HepG2 (cell line): ENCODE measurements at regions not wholly inside any gene's neighbourhood (a gene's known extent, or its start where the extent isn't known, plus 50 kb on each side); places are given as distances from the start of the nearest gene placed in this dataset.

Experiments
- ADNP ChIP-seq: sonication (generic); formaldehyde crosslinking; IDR thresholded peaks from 2 replicates; pipeline ENCODE4 v1.4.0; 2020; ENCODE audit warnings: missing genetic modification reagents
- AGO2 ChIP-seq: fragments of 200-400 bp; formaldehyde crosslinking; optimal IDR thresholded peaks from 2 replicates; pipeline ENCODE3; 2017; ENCODE audit warnings: mild to moderate bottlenecking, low read depth, low read length, moderate library complexity
- CEBPB ChIP-seq: IDR thresholded peaks from 2 replicates; pipeline ENCODE4 v1.6.1; 2011; ENCODE audit warnings: low read depth, low read length, improper control_type of control experiment, borderline replicate concordance
- NFRKB ChIP-seq: fragments of 450-650 bp; IDR thresholded peaks from 2 replicates; pipeline ENCODE4 v1.6.1; 2017
- PHF20 ChIP-seq: sonication (generic); formaldehyde crosslinking; IDR thresholded peaks from 2 replicates; pipeline ENCODE4 v1.5.0; 2020; ENCODE audit warnings: mild to moderate bottlenecking, missing genetic modification reagents
- PHF8 ChIP-seq: sonication (generic); formaldehyde crosslinking; IDR thresholded peaks from 2 replicates; pipeline ENCODE4 v1.5.0; 2020; ENCODE audit warnings: missing genetic modification reagents
- SAFB2 ChIP-seq: sonication (generic); formaldehyde crosslinking; IDR thresholded peaks from 2 replicates; pipeline ENCODE4 v1.5.1; 2020; ENCODE audit warnings: missing genetic modification reagents, low read depth, mild to moderate bottlenecking, borderline replicate concordance
- SOX6 ChIP-seq, 2 experiments: fragments of 450-650 bp in 1 of 2; sonication (generic) in 1 of 2; formaldehyde crosslinking in 1 of 2; IDR thresholded peaks; 2 replicates each; pipeline versions ENCODE4 v1.4.0 to v1.6.1; 2017 to 2020; ENCODE audit warnings: antibody characterized with exemption in 1 of 2, mild to moderate bottlenecking in 1 of 2, missing genetic modification reagents in 1 of 2
- TAF1 ChIP-seq: sonication (generic); formaldehyde crosslinking; IDR thresholded peaks from 2 replicates; pipeline ENCODE4 v1.4.0; 2020; ENCODE audit warnings: missing genetic modification reagents
- U2AF2 ChIP-seq: fragments of 200-400 bp; formaldehyde crosslinking; IDR thresholded peaks from 2 replicates; pipeline ENCODE4 v1.6.1; 2017; ENCODE audit warnings: low read depth, mild to moderate bottlenecking, low read length
- ZNF850 ChIP-seq: sonication (generic); formaldehyde crosslinking; conservative IDR thresholded peaks from 2 replicates; pipeline ENCODE4 v1.9.0; 2021; ENCODE audit warnings: mild to moderate bottlenecking, missing genetic modification reagents
- TF ChIP-seq, protein P1 (sequence below): sonication (generic); formaldehyde crosslinking; IDR thresholded peaks from 2 replicates; pipeline ENCODE4 v1.5.0; 2020; ENCODE audit warnings: mild to moderate bottlenecking, missing genetic modification reagents, moderate library complexity

DNA sequence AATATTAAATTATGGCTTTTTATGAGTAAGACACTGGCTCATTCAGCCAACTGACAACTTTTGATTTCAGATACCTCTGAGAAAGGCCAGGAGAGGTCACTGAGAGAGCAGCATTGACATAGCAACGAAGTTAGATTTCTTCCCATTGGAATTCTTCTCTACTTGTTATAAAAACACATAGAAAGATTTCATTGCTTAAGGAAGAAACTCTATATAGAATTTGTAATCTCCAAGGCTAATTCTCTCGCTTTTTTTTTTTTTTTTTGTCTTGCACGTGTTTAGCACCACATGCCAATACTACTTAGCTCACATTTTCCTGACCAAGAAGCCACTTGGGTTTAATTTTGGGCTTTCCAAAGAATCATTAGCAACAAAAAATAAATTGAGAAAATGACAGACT is 233.7 kb downstream of the CALCRL start:
- TF ChIP-seq PHF8, result no peak
- TF ChIP-seq, protein P1, sequence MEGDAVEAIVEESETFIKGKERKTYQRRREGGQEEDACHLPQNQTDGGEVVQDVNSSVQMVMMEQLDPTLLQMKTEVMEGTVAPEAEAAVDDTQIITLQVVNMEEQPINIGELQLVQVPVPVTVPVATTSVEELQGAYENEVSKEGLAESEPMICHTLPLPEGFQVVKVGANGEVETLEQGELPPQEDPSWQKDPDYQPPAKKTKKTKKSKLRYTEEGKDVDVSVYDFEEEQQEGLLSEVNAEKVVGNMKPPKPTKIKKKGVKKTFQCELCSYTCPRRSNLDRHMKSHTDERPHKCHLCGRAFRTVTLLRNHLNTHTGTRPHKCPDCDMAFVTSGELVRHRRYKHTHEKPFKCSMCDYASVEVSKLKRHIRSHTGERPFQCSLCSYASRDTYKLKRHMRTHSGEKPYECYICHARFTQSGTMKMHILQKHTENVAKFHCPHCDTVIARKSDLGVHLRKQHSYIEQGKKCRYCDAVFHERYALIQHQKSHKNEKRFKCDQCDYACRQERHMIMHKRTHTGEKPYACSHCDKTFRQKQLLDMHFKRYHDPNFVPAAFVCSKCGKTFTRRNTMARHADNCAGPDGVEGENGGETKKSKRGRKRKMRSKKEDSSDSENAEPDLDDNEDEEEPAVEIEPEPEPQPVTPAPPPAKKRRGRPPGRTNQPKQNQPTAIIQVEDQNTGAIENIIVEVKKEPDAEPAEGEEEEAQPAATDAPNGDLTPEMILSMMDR (CRISPR knock-in tag), result no peak
- no peak for TF ChIP-seq PHF20 (CRISPR knock-in tag)
- no peak for TF ChIP-seq SOX6 (IDR thresholded peaks at IDR 0.05)
- TF ChIP-seq SOX6 (CRISPR knock-in tag; IDR thresholded peaks at IDR 0.05), result no peak
- no peak for TF ChIP-seq ZNF850 (CRISPR knock-in tag)
- no peak for TF ChIP-seq SAFB2 (CRISPR knock-in tag)
- TF ChIP-seq AGO2, result no peak
- TF ChIP-seq CEBPB, result no peak
- TF ChIP-seq TAF1 (CRISPR knock-in tag), result no peak
- TF ChIP-seq ADNP (CRISPR knock-in tag), result no peak
- no peak for TF ChIP-seq U2AF2
- TF ChIP-seq NFRKB, result no peak
